ENCODE measurements at regions not wholly inside any gene's neighbourhood (a gene's known extent, or its start where the extent isn't known, plus 50 kb on each side); places are given as distances from the start of the nearest gene placed in this dataset.

DNA sequence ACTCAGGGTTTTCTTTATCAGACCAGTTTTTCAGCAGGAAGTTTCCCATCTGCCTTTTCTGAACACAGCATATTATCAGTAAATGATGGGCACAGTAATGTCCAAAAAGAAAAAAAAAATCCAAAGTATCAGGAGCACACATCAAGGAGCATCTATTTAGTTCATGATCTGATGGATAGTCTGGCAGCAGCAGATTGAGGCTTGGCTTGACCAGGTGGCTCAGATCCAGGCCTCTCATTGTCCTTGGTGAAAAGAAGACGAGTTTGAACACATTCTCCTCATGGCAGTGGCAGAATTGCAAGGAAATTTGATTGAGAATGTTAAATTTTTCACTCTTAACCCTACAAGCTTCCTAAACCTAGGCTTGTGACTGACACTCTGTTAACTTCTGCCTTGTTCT lies 192.9 kb downstream of the OXSM start:
- in situ Hi-C loops (cut with HindIII; ENCODE audit: extremely low pct_ligation_motif_present, low pct_unique_long_range_greater_than_20kb): no loop called here
- BruUV-seq (replicated peaks): no TSS peak
- no peak for TF ChIP-seq ZNF839 (CRISPR knock-in tag; IDR thresholded peaks at IDR 0.05; ENCODE audit: borderline replicate concordance)
- no peak for TF ChIP-seq FIP1L1 (IDR thresholded peaks at IDR 0.05; ENCODE audit: borderline replicate concordance, insufficient read depth, low read depth, low read length)
- TF ChIP-seq REPIN1 (CRISPR knock-in tag; IDR thresholded peaks at IDR 0.05; ENCODE audit: borderline replicate concordance, low read depth): no peak
- no peak for TF ChIP-seq ASH2L (IDR thresholded peaks at IDR 0.05; ENCODE audit: insufficient read length, low read depth, low read length)
- TF ChIP-seq, protein P1, sequence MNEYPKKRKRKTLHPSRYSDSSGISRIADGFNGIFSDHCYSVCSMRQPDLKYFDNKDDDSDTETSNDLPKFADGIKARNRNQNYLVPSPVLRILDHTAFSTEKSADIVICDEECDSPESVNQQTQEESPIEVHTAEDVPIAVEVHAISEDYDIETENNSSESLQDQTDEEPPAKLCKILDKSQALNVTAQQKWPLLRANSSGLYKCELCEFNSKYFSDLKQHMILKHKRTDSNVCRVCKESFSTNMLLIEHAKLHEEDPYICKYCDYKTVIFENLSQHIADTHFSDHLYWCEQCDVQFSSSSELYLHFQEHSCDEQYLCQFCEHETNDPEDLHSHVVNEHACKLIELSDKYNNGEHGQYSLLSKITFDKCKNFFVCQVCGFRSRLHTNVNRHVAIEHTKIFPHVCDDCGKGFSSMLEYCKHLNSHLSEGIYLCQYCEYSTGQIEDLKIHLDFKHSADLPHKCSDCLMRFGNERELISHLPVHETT (CRISPR knock-in tag; conservative IDR thresholded peaks at IDR 0.05): no peak

DNA sequence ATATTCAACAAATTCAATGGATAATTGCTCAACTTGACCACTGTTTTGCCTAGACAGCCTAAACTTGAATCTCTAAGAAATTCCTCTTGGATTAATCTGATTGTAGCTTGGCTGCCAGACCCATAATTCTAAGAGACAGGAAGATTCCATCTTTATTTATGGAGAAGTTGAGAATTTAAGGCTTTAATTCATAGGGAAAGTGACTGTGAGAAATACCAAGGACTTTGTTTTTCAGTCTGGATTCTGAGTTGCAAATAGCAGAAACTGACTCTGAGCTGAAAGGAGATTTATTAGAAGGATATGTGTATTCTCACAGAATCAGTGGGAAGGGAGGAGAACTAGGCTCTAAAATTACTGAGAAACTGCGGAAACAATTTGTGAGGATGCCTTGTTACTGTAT lies 195.7 kb downstream of the OXSM start:
- TF ChIP-seq ZMAT3 (CRISPR knock-in tag; conservative IDR thresholded peaks at IDR 0.05) (no peak), ZBTB1 (CRISPR knock-in tag; IDR thresholded peaks at IDR 0.05; ENCODE audit: borderline replicate concordance) (no peak), FOXC1 (CRISPR knock-in tag; IDR thresholded peaks at IDR 0.05; ENCODE audit: borderline replicate concordance) (no peak), CHCHD3 (CRISPR knock-in tag; IDR thresholded peaks at IDR 0.05) (no peak)
- TF ChIP-seq, protein P2, sequence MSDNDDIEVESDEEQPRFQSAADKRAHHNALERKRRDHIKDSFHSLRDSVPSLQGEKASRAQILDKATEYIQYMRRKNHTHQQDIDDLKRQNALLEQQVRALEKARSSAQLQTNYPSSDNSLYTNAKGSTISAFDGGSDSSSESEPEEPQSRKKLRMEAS (IDR thresholded peaks at IDR 0.05): no peak
- 4% methylated on average over 1 of the region's 1 CpG for WGBS (ENCODE audit: low lambda C conversion rate)
- H3K27me3 ChIP-seq (ENCODE audit: control insufficient read depth in 1 of 2, insufficient read depth in 2 of 2, low read length in 2 of 2): no peaks in the 10 kb centered on the region; a peak in 1 of 5 replicates
- intact Hi-C loops (cut with micrococcal nuclease; ENCODE audit: unreplicated experiment) (no loop called here), in situ Hi-C loops (cut with HindIII; ENCODE audit: extremely low pct_ligation_motif_present, low pct_unique_long_range_greater_than_20kb) (no loop called here)
- no peak overlapping the region for H3K4me3 ChIP-seq (replicated peaks in 1 of 3; ENCODE audit: insufficient read depth in 1 of 3, low read depth in 2 of 3, low read length in 3 of 3)
- ATAC-seq (no peak), DNase-seq (ENCODE audit: low spot score) (no peak), FAIRE-seq (no peak)
- no peaks in the 10 kb centered on the region for H3K36me3 ChIP-seq (replicated peaks in 1 of 2; ENCODE audit: control insufficient read depth in 1 of 2, insufficient read depth in 2 of 2, low read length in 2 of 2)
- H3K79me2 ChIP-seq (ENCODE audit: insufficient read depth, low read length): no peaks in the 10 kb centered on the region
- H3K27ac ChIP-seq (ENCODE audit: extremely low read length, insufficient read depth, low read length): no peak overlapping the region
- no peak overlapping the region for H3K4me2 ChIP-seq (ENCODE audit: low read depth, low read length)
- no peak overlapping the region for H2AFZ ChIP-seq (ENCODE audit: low read length)
- ChIA-PET POLR2A (no interaction called here), CTCF (ENCODE audit: low intra/inter-chr PET ratio, low total read pairs) (no interaction called here)
- H3K9me3 ChIP-seq (ENCODE audit: low read length): peaks cover 64% of the 10 kb centered on the region
- H3K9ac ChIP-seq (ENCODE audit: insufficient read depth, low read depth, low read length): no peak overlapping the region
- H3K4me1 ChIP-seq (ENCODE audit: insufficient read depth, low read length): no peaks in the 10 kb centered on the region
- no peaks in the 10 kb centered on the region for H4K20me1 ChIP-seq (ENCODE audit: insufficient read depth, low read length)
- no TSS peak for BruUV-seq (replicated peaks)

More for the DNA sequence above, 192.9 kb downstream of the OXSM start:
- Histone ChIP-seq H3K9ac (ENCODE audit: insufficient read depth, low read depth, low read length) (no peak overlapping the region), H4K20me1 (ENCODE audit: insufficient read depth, low read length) (no peaks in the 10 kb centered on the region), H3K4me3 (replicated peaks in 1 of 3; ENCODE audit: insufficient read depth in 1 of 3, low read depth in 2 of 3, low read length in 3 of 3) (no peak overlapping the region), H3K4me2 (ENCODE audit: low read depth, low read length) (no peak overlapping the region), H3K79me2 (ENCODE audit: insufficient read depth, low read length) (no peaks in the 10 kb centered on the region), H3K36me3 (replicated peaks in 1 of 2; ENCODE audit: control insufficient read depth in 1 of 2, insufficient read depth in 2 of 2, low read length in 2 of 2) (no peaks in the 10 kb centered on the region), H3K4me1 (ENCODE audit: insufficient read depth, low read length) (no peaks in the 10 kb centered on the region), H3K27me3 (ENCODE audit: control insufficient read depth in 1 of 2, insufficient read depth in 2 of 2, low read length in 2 of 2) (no peaks in the 10 kb centered on the region; a peak in 1 of 5 replicates), H3K27ac (ENCODE audit: extremely low read length, insufficient read depth, low read length) (no peak overlapping the region), H3K9me3 (ENCODE audit: low read length) (peaks cover 37% of the 10 kb centered on the region), H2AFZ (ENCODE audit: low read length) (no peak overlapping the region)
- FAIRE-seq (no peak), ATAC-seq (no peak), DNase-seq (ENCODE audit: low spot score) (no peak)
- POLR2A ChIA-PET: no interaction called here
- intact Hi-C loops (cut with micrococcal nuclease; ENCODE audit: unreplicated experiment): no loop called here
- WGBS (ENCODE audit: low lambda C conversion rate): 0% methylated on average over 1 of the region's 1 CpG
- CTCF ChIA-PET (ENCODE audit: low intra/inter-chr PET ratio, low total read pairs): no interaction called here

All from HepG2 (cell line).